GM19438 (cell line): ENCODE measurements at regions not wholly inside any gene's neighbourhood (a gene's known extent, or its start where the extent isn't known, plus 50 kb on each side); places are given as distances from the start of the nearest gene placed in this dataset.

Experiments used
- ATAC-seq: cut with Tn5 transposase; IDR thresholded peaks from one replicate; pipeline ENCODE4 v1.9.1; 2021; ENCODE audit warnings: low read depth; ENCODE audit not compliant: unreplicated experiment

DNA sequence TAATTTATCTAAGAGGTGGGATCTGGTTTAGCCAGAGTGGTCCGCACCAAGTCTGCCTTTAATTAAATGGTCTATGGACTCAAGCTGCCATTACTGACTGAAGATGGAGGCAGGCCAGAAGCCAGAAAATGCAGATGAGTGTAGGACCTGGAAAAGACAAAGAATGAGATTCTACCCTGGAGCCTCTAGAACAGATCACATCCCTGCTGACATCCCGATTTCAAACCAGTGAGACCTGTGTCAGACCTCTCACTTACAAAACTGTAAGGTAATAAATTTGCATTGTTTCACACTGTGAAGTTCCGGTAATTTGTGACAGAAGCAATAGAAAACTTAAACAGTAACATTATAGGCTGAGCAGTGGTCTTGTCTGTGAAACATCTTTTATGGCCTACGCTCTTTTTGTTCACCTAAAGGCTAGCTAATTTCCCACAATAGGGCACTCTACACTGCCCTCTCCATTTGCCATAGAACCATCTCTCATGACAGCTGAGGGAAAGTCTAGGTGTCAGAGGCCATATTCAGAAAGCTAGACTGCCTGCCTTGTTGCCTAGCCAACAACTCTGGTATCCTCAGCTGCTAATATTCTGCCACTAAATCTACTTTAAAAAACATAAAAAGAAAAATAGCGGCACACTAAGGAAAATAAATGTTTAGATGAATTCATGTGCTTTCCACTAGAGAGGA lies 1396.2 kb upstream of the PIK3C3 start:
- no peak for ATAC-seq

DNA sequence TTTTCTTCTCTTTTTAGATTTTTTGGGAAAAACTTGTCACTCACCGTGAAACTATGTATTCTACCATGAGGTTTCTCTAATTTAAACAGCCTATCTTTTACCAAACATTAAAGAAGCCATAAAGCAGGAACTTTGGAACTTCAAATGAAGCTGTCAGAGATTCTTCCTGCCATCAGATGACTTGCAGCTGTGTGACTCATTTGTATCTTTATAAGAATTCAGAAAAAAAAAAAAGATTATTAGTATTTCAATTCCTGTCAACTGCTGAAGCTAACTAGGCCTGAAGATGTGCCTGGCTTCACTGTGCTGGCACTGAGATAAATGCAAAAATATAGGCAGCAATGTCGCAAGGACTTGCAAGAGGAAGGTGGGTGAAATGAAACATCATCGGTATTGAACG lies 1399.1 kb upstream of the PIK3C3 start:
- no peak for ATAC-seq

DNA sequence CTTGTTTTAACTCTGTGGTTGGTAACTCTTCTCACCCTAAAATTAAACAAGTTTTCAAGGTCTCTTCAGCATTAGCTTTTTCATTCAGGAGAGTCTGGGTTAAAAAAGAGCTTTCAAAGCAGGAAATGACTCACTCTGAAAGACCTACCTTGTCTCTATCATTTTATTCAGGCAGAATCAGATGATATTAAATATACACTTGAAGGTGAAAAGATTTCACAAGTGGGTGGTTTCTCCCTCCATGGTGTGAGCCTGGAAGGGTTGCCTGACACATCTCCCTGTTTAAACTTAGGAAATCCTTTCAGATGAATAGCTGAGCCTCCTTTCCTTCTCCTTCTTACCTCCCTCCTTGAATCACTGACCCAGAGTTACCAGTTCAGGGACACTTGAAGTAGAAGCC lies 1402.0 kb upstream of the PIK3C3 start:
- no peak for ATAC-seq

DNA sequence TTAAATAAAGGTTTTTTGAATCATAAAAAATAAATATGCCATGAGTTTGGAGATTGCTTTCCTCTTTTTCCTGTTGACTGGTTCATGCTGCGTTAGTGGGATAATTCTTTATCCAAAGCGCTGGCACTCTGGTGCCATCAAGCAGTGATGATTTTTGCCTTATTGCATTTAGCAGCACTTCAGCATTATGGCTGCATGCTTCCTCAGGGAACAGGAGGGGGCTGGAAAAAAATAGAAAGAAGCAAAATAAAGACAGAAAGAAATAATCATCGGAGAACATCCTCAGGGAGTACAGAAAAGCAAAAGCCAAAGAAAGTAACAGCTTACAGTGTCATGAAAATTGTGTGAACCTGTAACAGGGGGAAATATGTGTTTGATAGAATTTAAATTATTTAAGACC lies 1408.2 kb upstream of the PIK3C3 start:
- no peak for ATAC-seq

DNA sequence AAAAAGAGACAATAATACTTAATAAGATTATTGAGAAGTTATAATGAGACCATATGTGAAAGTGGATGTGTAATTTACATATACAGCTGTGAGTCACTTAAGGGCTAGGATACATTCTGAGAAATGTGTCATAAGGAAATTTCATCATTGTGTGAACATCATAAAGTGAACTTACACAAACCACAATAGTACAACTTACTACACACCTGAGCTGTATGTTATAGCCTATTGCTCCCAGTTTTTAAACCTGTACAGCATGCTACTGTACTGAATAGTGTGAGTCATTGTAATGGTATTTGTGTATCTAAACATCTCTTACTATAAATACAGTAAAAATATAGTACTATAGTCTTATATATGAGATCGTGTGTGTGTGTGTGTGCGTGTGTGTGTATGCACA lies 1420.3 kb upstream of the PIK3C3 start:
- ATAC-seq: no peak

DNA sequence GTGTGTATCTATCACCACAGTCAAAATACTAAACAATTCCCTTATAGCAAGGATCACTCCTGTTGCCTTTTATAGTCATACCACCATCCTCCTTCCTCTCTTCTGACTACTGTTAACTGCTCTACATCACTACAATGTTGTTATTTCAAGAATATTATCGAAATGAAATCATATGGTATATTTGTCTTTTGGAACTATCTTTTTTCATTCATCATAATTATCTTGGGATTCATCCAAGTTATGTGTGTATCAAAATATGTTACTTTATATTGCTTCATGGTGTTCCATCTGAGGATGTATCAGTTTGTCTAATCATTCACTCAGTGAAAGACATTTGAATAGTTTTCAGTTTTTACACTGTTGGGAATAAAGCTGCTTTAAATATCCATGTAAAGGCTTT lies 1423.0 kb upstream of the PIK3C3 start:
- no peak for ATAC-seq

DNA sequence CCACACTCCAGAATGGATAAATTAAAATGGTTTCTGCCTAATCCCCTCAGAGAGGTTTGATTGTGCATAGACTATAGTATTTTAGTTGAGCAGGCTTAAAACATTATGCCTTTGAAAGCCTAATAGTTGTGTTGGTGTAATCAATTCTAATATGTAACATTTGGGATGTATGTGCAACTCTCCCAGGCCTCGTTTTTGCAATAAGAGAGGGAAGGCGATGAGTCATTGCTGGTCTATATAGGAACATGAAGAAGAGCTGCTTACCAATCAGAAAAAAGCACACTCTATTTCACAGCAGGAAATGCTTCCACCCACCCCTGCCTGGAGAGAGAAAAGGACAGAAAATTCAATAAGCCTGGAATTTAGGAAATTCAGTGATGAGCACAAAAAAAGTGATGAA lies 1424.0 kb upstream of the PIK3C3 start:
- no peak for ATAC-seq

DNA sequence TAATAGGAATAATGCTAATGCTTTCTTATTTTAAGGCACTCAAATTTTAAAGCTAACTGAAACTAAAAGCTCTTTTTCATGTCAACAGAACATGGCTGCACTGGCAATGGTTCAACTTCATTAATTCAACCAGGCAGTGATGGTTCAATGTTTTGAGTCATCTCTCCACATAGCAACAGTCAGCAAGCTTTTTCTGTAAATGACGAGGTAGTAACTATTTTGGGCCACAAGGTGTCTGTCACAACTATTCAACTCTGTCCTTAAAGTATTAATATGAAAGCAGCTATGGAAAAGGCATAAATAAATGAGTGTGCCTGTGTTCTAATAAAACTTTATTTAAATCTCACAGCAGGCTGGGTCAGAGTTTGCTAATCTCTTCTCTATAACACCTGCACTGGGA lies 1425.6 kb upstream of the PIK3C3 start:
- ATAC-seq: no peak

DNA sequence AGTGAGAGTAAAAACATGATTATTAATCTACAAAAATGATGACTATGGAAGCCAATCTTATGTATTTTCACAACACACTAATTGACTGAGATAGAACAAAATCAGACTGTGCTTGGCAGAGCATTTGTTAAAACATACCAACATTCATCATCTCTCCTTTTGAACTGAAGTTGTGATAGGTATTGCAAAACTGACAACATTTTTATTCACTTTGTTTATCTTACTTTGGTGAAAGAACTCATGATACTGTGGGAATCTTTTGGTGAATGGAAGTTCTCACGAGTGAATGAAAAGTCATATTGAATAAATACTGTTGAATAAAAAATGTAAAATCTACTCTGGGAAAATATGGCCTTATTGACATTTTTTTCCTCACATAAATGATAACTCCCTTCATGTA lies 1430.2 kb upstream of the PIK3C3 start:
- no peak for ATAC-seq

DNA sequence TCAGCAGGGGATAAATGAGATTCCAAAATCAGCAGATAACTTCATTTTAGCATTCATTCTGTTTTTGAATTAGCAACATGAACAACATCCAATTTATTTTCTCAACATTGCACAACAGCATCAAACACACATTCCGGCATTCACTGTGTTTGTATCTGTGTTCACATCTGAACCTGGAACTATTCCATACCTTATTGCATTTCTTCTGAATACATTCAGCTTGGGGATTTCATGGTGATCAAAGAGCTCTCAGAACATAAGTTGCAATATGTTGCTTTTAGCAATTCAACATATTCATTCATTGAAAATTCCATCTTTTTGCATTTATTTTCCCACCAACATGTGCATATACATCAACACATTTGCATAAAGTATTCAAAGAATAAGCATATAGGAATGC lies 1431.7 kb upstream of the PIK3C3 start:
- no peak for ATAC-seq

DNA sequence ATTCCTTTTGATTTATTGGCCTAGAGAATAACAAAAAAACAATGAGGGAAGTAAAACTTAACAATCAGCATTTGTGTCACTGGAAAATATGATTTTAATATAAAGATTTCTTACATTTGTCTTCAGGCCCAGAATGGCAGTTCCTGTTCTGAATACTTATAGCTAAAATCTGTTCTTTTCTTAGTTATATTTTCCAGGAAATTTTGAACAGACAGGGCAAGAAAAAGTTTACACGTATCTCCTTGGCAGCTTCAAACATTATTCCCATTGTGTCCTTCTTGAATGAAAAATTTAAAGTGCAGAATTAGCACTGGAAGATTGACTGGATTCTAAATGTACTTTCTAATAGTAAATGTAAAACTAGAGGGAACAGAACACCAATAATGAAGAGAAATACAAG lies 1454.0 kb upstream of the PIK3C3 start:
- no peak for ATAC-seq

DNA sequence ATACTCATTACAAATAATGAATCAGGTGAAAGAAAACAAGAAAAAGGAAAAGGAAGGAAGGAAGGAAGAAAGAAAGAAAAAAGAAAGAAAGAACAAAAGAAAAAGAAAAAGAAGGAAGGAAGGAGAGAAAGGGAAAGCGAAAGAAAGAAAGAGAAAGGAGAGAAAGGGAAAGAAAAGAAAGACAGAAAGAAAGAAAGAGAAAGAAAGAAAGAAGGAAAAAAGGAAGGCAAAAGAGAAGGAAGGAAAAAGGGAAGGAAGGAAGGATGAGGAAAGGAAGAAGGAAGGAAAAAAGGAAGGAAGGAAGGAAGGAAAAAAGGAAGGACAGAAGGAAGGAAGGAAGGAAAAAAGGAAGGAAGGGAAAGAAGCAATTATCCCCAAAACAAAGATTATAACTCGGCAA lies 1460.4 kb upstream of the PIK3C3 start:
- no peak for ATAC-seq

DNA sequence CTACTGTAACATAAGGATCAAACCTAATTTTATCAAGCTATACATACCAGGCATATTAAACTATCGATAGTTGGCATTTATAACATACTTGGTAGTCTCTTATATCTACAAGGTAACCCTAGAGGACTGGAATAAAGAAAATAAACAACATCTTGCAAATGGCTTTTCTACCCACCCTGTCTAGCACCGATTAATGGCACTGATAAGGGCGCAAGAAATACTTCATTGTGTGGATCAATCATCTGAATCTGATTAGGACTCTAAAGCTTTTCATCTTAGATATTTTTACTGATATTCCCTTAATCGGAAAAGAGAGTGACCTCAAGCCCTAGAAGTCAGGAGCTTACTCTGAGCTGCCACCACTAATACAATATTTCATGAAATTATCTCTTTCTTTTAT lies 1461.7 kb upstream of the PIK3C3 start:
- no peak for ATAC-seq

DNA sequence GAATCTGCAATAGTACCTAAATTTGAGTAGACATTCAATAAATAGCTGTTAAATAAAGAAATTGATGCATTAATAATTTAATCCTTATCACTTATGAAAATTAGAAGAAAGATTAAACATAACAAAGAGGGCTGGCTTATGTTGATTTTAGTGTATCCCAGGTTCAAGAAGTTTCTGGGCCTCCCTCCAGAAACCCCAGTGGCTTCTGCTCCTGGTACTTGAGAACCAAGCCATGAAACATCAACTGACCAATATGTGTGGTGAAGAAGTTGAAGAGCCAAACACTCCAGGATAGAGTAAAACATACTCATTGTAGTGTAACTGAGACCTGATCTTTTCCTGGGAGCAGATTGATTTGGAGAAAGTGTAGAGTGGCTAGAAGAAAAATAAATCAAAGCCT lies 1465.7 kb upstream of the PIK3C3 start:
- no peak for ATAC-seq

DNA sequence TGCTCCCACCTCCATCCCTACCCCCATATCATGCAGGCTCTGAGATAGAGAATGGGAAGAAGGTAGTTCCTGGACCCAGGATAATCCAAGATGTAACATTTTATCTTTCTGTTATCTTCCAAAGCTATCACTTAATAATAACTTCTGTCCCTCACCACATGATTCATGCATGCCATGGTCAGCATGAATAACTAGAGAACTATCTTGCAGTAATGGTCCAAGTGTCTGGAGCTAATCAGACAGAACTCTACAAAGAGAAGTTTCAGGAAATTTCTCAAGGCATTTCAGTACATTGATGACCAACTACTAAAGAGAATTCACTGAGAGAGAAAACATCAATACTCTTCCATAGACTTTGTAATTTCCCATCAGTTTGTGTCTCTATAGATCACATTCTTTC lies 1469.7 kb upstream of the PIK3C3 start:
- no peak for ATAC-seq

DNA sequence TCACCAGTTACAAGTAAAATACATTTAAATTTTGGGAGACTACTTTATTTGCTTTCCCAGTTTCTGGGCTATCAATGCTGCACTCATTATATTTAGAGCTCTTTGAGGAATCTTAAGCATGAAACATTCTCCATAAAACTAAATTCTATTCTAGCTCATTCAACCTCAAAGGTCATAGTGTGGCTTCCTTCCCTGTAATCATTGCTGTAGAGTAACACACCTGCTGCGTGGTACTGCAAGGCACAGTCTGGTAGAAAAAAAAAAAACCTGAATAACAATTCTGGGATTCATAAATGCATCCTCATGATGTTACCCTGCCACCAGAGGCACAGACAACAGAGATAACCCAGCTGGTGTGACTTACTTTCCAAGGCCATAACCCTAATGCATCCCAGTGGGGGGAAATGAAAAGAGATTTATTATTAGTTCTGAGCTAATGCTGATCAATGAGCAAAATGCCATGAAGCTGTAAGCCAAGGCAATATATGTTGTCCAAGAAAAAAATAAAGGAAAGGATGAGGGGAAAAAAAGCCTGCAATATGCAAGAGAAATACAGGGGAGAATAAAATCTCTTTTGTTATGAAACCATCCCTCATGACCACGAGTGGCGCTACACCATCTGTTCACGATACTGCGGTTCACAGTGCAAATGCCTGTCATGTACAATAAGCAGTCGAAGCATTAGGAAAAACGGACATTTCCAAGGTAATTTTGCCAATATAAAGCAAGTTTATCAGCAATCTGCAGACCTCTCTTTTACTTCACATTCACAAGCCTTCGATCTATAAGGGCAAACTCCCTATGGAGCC lies 1481.6 kb upstream of the PIK3C3 start:
- no peak for ATAC-seq

DNA sequence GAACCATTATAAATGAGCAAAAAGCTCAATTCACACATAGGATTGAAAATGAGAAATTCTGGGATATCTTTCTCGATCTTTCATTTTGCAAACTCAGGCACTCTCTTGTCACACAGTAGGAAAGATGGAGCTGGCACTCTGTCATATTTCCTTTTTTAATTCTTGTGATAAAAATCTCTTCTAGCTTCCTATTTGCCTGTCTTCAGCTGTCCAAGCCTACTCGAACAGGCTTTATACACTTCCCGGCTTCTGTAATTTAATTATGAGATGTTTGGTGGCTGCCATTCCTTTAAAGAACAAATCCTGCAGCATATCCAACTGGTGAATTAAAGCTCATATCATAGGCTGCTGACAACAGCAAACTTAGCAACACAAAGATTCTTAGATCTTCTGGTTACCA lies 1484.3 kb upstream of the PIK3C3 start:
- ATAC-seq: no peak

DNA sequence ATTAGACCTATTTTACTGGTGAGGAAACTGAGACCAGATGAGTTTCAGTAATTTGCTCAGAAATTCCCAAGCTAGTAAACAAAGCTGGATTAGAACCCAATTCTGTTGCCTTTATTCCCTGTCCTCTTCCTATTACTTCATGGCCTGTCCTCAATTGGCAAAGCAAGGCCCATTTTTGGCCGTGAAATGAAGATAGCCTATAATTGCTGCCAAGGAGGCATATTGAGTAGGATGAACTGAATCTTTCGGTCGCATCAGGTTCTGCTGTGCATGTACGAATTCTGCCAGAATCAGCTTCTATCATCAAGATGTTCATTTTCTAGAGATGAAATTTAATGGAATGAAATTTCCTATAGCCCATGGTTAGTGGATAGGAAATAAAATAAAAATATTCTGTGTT lies 1485.2 kb upstream of the PIK3C3 start:
- no peak for ATAC-seq

DNA sequence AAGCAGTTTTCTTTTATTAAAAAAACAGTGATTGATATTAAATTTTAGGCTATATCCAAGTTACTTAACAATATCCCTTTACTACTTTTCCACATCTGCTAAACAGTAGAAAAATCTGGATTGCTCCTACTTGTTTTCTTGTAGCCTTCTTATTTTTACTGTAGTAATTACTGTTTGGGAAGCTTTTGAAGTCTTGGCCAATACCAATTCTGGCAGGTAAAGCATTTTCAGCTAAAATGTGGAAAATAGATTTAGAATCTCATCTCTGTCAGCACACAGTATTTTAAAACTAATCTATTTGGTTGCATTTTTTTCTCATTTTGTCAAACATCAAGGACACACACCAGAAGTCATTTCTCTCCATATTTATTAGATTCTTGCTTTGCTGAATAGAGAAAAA lies 1485.7 kb upstream of the PIK3C3 start:
- ATAC-seq: no peak

DNA sequence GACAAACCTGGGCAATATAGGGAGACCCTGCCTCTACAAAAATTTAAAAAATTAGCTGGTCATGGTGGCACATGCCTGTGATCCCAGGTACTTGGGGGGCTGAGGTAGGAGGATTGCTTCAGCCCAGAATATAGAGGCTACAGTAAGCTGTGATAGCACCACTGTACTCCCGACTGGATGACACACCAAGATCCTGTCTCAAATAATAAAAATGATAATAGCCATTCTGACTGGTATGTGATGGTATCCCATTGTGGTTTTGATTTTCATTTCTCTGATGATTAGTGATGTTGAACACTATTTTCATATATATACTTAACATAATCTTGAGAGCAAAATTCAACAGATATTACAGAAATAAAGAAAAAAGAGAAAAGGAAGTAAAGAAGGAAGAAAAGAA lies 1491.0 kb upstream of the PIK3C3 start:
- no peak for ATAC-seq

DNA sequence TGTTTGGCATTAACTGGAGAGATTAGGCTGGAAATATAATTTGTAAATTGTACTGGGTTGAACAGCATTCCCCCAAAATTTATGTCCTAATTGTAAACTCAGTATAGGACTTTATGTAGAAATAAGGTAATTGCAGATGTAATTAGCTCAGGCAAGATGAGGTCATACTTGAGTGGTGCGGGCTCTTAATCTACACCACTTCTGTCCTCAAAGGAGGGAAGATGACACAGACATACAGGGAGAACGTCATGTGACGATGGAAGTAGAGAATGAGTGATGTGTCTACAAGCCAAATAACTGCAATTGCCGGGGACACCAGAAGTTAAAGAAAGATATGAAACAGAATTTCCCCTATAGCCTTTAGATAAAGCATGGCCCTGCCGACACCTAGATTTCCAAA lies 1501.1 kb upstream of the PIK3C3 start:
- ATAC-seq: no peak

DNA sequence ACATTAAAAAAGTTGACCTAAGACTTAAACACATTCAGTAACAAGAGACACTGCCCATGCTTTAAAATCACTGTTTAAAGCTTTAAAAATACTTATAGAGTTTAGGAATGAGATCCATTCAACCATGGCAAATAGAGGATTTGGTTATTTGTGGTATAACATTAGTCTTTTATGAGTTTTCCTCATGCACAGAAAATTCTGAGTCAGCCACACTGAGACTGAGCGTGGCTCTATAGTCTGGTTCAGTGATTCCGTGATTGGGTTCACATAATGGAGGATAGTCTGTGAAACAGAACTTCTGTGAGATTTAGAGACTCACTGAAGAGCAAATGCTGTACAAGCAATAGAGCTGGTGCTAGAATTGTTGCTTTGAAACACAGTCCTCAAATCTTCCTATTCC lies 1502.4 kb upstream of the PIK3C3 start:
- ATAC-seq: no peak
